ENCODE measurements at regions not wholly inside any gene's neighbourhood (a gene's known extent, or its start where the extent isn't known, plus 50 kb on each side); places are given as distances from the start of the nearest gene placed in this dataset.

DNA sequence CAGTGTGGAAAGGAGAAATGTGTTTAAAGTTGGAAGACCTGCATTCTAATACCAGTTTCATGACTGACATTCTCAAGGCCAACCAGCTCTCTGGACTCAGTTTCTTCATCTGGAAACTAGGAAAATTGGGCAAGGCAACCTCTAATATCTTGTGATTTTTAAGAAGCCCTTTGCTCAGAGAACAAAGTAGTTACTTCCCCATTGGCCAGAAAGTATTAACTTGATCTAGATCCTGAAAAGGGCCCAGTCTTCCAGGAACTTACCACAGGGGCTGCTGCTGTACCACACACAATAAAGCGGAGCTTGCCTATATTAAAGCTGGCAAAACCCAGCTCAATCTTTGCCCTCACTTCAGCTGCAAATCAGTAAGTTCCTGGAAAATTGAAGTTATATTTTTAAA, 155.6 kb upstream of the ADO start:
- TF ChIP-seq, protein P1, sequence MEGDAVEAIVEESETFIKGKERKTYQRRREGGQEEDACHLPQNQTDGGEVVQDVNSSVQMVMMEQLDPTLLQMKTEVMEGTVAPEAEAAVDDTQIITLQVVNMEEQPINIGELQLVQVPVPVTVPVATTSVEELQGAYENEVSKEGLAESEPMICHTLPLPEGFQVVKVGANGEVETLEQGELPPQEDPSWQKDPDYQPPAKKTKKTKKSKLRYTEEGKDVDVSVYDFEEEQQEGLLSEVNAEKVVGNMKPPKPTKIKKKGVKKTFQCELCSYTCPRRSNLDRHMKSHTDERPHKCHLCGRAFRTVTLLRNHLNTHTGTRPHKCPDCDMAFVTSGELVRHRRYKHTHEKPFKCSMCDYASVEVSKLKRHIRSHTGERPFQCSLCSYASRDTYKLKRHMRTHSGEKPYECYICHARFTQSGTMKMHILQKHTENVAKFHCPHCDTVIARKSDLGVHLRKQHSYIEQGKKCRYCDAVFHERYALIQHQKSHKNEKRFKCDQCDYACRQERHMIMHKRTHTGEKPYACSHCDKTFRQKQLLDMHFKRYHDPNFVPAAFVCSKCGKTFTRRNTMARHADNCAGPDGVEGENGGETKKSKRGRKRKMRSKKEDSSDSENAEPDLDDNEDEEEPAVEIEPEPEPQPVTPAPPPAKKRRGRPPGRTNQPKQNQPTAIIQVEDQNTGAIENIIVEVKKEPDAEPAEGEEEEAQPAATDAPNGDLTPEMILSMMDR (conservative IDR thresholded peaks at IDR 0.05 in 1 of 2, IDR thresholded peaks at IDR 0.05 in 1 of 2; ENCODE audit: extremely low read depth in 1 of 2, insufficient read depth in 1 of 2, low read depth in 1 of 2, low read length in 2 of 2): no peak
- no peak for TF ChIP-seq EZH2 (IDR thresholded peaks at IDR 0.05; ENCODE audit: borderline replicate concordance, low read length)
